T1000 (cell line): ENCODE measurements at regions not wholly inside any gene's neighbourhood (a gene's known extent, or its start where the extent isn't known, plus 50 kb on each side); places are given as distances from the start of the nearest gene placed in this dataset.

ENCODE experiments used
- DNase-seq: peaks from one replicate; lab custom pipeline; 2025; ENCODE audit warnings: mixed read lengths; lab: John Stamatoyannopoulos, UW

GRCh38 chr7:19209166-19209696 is 64.0 kb upstream of the FERD3L start:
- DNase-seq, result no peak

- no peak for DNase-seq
These were observed 61.5 kb upstream of the FERD3L start for GRCh38 chr7:19206721-19207120.

- DNase-seq, result no peak
These were observed 58.5 kb upstream of the FERD3L start for GRCh38 chr7:19203686-19204085.

GRCh38 chr7:19202599-19202998 is 57.4 kb upstream of the FERD3L start:
- no peak for DNase-seq
